SJCRH30 (cell line): ENCODE measurements at regions not wholly inside any gene's neighbourhood (a gene's known extent, or its start where the extent isn't known, plus 50 kb on each side); places are given as distances from the start of the nearest gene placed in this dataset.
"Not testable (repeated sequence)": the region's sequence is repeated elsewhere in the genome, so short reads cannot be mapped to it uniquely, and the experiment has no call there.

Experiments
- DNase-seq, 2 experiments: peaks; one replicate each; pipeline ENCODE4 v3.0.0-alpha.2; 2015 to 2020
- H3K27ac ChIP-seq: fragments of 250-450 bp; sonication (Bioruptor Pico); 2 replicates; pipeline ENCODE4 v1.5.1; 2020; ENCODE audit warnings: mild to moderate bottlenecking, moderate library complexity
- H3K27me3 ChIP-seq: fragments of 250-450 bp; sonication (Bioruptor Pico); 2 replicates; pipeline ENCODE4 v1.5.1; 2020; ENCODE audit warnings: mild to moderate bottlenecking, moderate library complexity
- H3K36me3 ChIP-seq: fragments of 250-450 bp; sonication (Bioruptor Pico); 2 replicates; pipeline ENCODE4 v1.5.1; 2020; ENCODE audit warnings: mild to moderate bottlenecking, moderate library complexity
- H3K4me1 ChIP-seq: fragments of 250-450 bp; sonication (Bioruptor Pico); 2 replicates; pipeline ENCODE4 v1.5.1; 2020; ENCODE audit warnings: mild to moderate bottlenecking, moderate library complexity
- H3K4me3 ChIP-seq: fragments of 250-450 bp; sonication (Bioruptor Pico); 2 replicates; pipeline ENCODE4 v1.5.1; 2020; ENCODE audit warnings: mild to moderate bottlenecking, moderate library complexity
- H3K9me3 ChIP-seq: fragments of 250-450 bp; sonication (Bioruptor Pico); replicated peaks from 2 replicates; pipeline ENCODE4 v1.5.1; 2020; ENCODE audit warnings: mild to moderate bottlenecking, moderate library complexity

DNA sequence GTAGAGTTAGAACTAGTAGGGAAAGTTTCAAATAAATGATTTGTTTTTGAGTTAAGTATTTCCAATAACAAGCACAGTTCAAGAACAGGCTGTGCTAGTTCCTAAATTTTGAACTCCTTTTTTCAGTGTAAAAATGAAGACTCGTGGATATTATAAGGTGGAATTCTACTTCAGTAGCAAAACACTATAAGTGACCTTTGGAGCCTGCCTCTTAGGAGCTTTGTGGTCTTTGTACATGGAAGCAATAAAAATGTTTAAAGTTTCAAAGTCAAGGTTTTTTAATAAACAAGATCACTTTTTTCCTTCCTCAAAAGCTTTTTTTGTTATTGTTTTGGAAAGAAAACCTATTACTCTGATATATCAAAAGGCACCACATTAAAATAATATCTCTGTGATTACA lies 292.4 kb upstream of the VWC2 start:
- no peak overlapping the region for H3K4me3 ChIP-seq
- H3K36me3 ChIP-seq: no peaks in the 10 kb centered on the region
- H3K27ac ChIP-seq: no peak overlapping the region
- H3K4me1 ChIP-seq: no peaks in the 10 kb centered on the region
- H3K27me3 ChIP-seq: no peaks in the 10 kb centered on the region; the same call in 1 of the 2 replicates
- no peak for DNase-seq
- no peaks in the 10 kb centered on the region for H3K9me3 ChIP-seq

DNA sequence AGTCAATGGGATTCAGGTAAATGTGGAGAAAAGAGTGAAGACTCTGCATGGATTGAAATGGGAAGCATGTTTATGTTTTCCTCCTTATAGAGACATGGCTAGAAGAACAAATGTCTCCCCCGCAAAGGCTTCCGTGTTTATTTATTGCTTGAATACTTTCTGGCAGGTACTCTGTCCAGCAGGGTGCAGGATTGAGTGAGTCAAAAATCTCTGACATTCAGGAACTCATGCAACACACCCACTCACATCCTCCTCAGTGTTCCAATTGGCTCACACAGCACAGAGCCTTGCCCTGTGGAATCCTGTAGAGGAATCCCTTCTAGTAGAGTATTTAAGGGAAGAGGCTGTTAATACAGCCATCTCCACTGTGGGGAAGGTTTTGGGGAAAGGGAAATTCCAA lies 290.3 kb upstream of the VWC2 start:
- Histone ChIP-seq H3K36me3 (no peaks in the 10 kb centered on the region), H3K27ac (no peak overlapping the region), H3K4me3 (no peak overlapping the region), H3K4me1 (no peaks in the 10 kb centered on the region), H3K27me3 (no peaks in the 10 kb centered on the region; the same call in 1 of the 2 replicates), H3K9me3 (no peaks in the 10 kb centered on the region)
- DNase-seq: peak in 1 of 2 experiments; percentile 5

DNA sequence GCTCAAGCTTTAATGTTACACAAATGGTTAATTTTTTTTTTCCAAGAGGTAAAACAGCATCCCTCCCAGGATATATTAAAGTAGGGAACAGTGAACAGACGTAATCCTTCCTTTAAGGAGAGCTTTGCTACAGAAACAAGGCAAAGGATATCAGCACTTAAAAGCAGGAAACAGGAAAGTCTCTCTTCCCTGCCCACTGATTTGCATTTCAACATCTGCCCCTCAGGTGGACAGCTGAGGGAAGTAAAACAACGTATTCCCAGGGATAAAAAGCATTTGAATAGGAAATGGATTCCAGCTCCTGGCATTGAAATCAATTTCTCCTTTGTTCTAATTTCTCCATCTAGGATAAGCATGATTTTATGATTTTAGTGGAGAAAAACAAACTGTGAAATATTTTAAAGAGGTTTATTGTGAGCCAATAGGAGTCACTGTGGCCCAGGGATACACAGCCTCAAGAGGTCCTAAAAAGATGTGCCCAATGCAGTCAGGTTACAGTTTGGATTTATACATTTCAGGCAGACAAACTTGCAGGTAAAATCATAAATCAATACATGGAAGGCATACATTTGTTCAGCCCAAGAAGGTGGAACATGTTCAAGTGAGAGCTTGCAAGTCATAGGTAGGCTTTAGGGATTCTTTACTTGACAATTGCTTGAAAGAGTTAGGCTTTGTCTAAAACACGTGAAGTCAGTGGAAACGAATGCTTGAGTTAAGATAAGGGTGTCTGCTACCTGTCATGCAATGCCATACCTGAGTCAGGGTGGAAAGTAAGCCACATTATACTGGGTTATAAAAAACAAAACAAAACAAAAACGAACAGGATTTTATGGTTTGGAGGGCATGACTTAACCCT lies 286.2 kb upstream of the VWC2 start:
- Histone ChIP-seq H3K9me3 (no peaks in the 10 kb centered on the region), H3K36me3 (no peaks in the 10 kb centered on the region), H3K4me1 (no peaks in the 10 kb centered on the region), H3K4me3 (no peak overlapping the region), H3K27ac (no peak overlapping the region), H3K27me3 (no peaks in the 10 kb centered on the region)
- DNase-seq: no peak

DNA sequence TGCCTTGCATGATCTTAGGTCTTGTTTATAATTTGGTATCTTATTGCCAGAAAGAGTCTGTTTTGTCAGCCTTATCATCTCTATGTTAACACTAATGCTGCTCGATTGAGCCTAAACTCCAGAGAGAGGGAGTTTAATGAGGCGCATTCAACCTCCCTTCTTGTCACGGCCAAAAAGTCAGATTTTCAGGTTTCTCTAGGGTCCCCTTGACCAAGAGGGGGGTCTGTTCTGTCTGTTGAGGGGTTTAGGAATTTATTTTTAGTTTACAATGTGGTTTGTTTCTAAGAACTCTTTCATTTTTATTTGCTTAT lies 285.7 kb upstream of the VWC2 start:
- Histone ChIP-seq H3K9me3 (no peaks in the 10 kb centered on the region), H3K27ac (no peak overlapping the region), H3K27me3 (no peaks in the 10 kb centered on the region), H3K36me3 (no peaks in the 10 kb centered on the region), H3K4me1 (no peaks in the 10 kb centered on the region), H3K4me3 (no peak overlapping the region)
- no peak for DNase-seq

DNA sequence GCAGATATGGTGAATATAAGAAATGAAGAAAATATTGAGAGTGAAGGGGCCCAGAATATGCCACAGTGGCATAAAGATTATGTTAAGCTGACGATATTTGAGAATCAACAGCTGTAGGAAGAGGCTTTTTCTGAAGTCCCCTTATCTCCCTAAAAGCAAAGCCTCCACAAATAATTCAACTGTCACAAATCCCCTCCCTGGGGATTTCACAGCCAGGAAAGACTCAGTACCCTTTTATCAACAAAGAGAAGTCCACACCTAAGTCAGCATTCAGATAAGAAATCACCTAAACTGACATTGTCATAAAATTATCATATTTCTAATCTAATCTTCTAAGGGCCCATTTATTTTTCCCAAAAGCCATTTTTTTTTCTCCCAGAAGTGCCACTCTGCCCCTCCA lies 284.9 kb upstream of the VWC2 start:
- H3K9me3 ChIP-seq: no peaks in the 10 kb centered on the region
- no peaks in the 10 kb centered on the region for H3K27me3 ChIP-seq
- no peaks in the 10 kb centered on the region for H3K4me1 ChIP-seq
- no peaks in the 10 kb centered on the region for H3K36me3 ChIP-seq
- no peak for DNase-seq
- H3K27ac ChIP-seq: no peak overlapping the region
- no peak overlapping the region for H3K4me3 ChIP-seq

DNA sequence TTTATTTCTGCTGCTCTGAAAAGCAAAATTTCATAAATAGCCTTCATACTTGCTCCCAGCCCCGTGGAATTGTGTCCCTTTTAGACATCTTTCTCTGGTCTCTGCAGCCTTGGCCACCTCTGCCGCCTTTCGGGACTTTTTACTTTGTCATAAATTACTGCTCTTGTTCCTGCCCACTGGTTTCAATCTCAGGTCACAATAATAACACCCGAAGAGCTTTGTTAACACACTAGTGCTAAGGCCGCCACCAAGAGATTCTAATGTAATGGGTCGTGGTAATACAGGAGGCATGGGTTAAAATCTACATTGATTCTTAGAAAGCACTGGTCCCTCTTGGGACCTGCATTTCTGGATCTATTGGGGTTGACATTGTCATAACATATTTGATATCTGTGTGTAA lies 276.0 kb upstream of the VWC2 start:
- no peaks in the 10 kb centered on the region for H3K36me3 ChIP-seq
- no peak overlapping the region for H3K27ac ChIP-seq
- H3K9me3 ChIP-seq: no peaks in the 10 kb centered on the region
- H3K27me3 ChIP-seq: peaks cover 5% of the 10 kb centered on the region; the same call in 1 of the 2 replicates
- no peaks in the 10 kb centered on the region for H3K4me1 ChIP-seq
- DNase-seq: no peak
- H3K4me3 ChIP-seq: no peak overlapping the region

DNA sequence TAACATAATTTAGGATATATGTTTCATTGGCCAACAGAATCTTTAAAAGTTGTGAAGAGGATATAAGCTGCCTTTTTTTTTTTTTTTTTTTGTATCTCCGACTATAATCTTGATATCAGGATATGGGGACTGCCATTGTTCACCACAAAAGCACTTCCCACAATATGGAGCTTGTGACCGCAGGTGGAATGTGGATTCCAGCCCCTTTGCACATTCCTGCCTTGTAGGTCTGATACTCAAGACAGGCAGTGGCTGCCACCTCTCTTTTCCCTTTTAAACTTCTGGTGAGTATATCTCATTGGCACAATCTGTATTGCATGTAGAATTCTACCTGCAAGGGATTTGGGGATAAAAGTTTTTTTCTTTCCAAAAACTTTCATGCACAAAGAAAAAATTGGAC lies 272.7 kb upstream of the VWC2 start:
- Histone ChIP-seq H3K4me3 (no peak overlapping the region), H3K27ac (no peak overlapping the region), H3K9me3 (no peaks in the 10 kb centered on the region), H3K36me3 (no peaks in the 10 kb centered on the region), H3K4me1 (no peaks in the 10 kb centered on the region), H3K27me3 (peaks cover 14% of the 10 kb centered on the region; the same call in 1 of the 2 replicates)
- no peak for DNase-seq

DNA sequence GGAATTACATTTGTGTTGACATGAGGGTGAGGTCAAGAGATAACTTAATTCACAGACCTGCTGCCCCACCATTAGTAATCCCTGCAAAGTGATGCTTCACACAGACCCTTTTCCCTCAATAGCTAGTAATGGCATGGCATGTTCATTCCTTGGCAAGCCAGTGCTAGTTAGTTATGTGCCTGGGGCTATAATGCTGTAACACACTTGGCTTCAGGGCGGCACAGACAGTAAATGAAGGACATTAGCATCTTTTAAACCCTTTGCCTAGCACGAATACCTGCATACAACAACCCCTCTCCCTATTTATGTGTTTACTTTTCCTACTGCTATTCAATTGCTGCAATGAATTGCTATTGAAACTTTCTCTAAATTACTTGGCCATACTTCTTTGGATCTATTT lies 266.2 kb upstream of the VWC2 start:
- H3K27ac ChIP-seq, H3K4me1 ChIP-seq, H3K27me3 ChIP-seq, DNase-seq, H3K4me3 ChIP-seq, H3K9me3 ChIP-seq, H3K36me3 ChIP-seq: not testable (repeated sequence)

DNA sequence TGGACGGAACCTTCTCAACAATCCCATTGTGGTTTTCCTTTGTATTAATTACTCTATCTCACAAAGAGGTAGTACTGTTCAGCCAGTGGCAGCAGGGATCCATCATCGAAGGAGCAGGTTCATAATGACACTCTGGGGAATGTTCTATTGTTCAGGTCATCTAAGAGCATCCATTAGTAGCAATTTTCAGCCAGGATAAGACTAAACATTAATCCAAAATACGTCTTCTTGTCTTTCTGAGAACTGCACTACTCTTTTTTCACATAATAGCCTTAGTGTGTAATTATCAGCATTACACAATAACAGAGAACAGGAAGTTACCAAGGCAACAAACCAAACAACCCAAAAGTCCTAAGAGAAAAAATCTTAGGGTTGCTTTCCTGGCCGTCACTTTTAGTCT lies 259.5 kb upstream of the VWC2 start:
- no peak for DNase-seq
- H3K27ac ChIP-seq: no peak overlapping the region

DNA sequence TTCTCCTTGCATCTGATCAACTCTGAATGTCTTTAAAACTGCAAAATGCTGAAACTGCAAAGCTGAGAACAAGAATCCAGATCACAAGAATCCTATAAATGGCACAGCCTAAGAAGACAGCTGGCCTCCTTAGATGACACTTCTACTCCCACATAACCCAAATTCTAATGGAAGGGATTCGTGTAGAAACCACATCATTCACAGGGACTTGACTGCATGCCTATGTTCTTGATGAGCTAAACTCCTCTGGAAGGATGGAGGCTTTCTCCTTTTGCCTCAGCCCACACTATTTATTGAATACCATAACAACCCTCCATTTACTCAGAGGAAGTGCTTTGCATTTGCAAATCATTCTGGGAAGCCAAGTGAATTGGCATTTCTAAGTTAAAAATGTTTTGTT lies 252.5 kb upstream of the VWC2 start:
- Histone ChIP-seq H3K4me3 (no peak overlapping the region), H3K36me3 (no peaks in the 10 kb centered on the region), H3K27me3 (0 out of 2 replicates have a peak, but pooled peaks cover 3% of the 10 kb centered on the region), H3K4me1 (no peaks in the 10 kb centered on the region), H3K27ac (no peak overlapping the region), H3K9me3 (no peaks in the 10 kb centered on the region)
- no peak for DNase-seq

More for the DNA sequence above, 259.5 kb upstream of the VWC2 start:
- Histone ChIP-seq H3K4me1 (no peaks in the 10 kb centered on the region), H3K9me3 (no peaks in the 10 kb centered on the region), H3K36me3 (no peaks in the 10 kb centered on the region), H3K4me3 (no peak overlapping the region), H3K27me3 (0 out of 2 replicates have a peak, but pooled peaks cover 2% of the 10 kb centered on the region)

DNA sequence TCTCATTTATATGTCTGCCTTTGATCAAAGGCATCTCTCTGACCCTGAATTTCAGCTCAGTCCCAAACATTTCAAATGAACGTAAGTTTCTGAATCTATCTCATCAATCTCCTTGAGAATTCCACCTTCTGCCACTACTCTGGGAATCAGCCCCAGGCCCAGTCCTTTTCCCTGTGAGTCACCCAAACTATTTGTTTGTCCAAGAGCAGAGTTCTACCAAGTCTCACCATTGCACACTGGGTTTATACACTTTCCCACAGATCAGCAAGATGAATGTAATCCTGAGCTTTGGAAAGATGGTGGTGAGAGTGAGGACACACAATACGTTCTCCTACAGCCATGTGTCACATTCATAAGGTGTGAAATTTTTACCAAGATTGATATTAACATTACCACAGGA lies 251.3 kb upstream of the VWC2 start:
- Histone ChIP-seq H3K4me3 (no peak overlapping the region), H3K36me3 (no peaks in the 10 kb centered on the region), H3K27me3 (0 out of 2 replicates have a peak, but pooled peaks cover 3% of the 10 kb centered on the region), H3K9me3 (no peaks in the 10 kb centered on the region), H3K27ac (no peak overlapping the region), H3K4me1 (no peaks in the 10 kb centered on the region)
- no peak for DNase-seq

DNA sequence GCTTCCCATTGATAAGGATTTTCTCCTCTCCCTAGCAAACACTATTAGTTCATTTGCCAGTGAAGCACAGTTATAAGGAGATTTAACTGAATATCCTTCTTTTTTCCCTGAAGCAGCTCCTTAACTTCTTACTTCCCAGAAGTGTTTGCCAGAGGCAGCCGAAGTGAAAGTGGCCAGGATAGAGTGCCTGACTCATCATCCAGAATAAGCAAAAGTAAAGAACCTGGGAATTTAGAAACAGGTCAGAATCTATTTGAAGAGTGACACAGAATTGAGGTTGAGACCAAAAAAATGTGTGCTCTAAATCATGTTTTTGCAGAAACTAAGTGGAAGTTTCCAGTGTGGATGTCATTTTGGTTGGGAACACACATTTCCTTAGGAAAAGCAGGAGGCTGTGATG lies 249.6 kb upstream of the VWC2 start:
- peaks cover 6% of the 10 kb centered on the region; the same call in 1 of the 2 replicates for H3K27me3 ChIP-seq
- no peaks in the 10 kb centered on the region for H3K4me1 ChIP-seq
- H3K4me3 ChIP-seq: no peak overlapping the region
- no peaks in the 10 kb centered on the region for H3K9me3 ChIP-seq
- no peaks in the 10 kb centered on the region for H3K36me3 ChIP-seq
- H3K27ac ChIP-seq: no peak overlapping the region
- no peak for DNase-seq

DNA sequence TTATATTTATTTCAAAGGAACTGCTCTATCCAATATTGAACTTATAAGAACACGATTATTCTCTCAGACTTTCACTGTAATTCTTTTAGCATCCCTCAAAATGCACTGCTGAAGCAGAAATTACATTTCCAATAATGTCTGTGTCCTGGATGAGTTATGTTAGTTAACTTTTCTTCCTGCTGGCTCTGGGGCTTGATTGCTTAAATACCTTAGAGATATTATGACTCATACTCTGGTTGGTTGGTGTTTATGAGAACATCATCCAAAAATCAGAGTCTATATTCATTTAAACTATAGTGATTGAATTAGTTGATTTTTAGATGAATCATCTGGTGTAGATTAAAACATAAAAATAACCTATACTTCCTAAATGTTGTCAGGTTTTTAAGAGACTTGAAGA lies 246.3 kb upstream of the VWC2 start:
- no peaks in the 10 kb centered on the region for H3K36me3 ChIP-seq
- no peaks in the 10 kb centered on the region for H3K4me1 ChIP-seq

DNA sequence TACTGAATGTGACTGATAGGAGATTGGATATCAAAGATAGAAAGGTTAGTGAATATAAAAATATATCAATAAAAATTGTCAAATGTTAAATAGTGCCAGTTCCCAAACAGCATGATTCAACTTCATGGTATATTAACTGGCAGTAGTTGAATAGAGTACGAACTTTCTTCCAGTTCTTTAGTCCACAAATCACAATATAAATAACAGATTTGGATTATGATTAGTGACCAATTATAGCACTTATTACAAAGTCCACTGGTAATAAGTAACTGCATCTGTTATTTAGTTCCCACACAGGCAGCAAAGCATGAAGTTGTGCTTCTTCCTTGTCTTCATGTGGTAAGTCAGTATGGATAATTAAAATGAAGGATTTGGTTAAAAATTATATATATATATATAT lies 243.0 kb upstream of the VWC2 start:
- DNase-seq: no peak
- Histone ChIP-seq H3K36me3 (no peaks in the 10 kb centered on the region), H3K4me3 (no peak overlapping the region), H3K27me3 (peaks cover 8% of the 10 kb centered on the region; the same call in 1 of the 2 replicates), H3K4me1 (no peaks in the 10 kb centered on the region), H3K9me3 (no peaks in the 10 kb centered on the region), H3K27ac (no peak overlapping the region)

More for the DNA sequence above, 246.3 kb upstream of the VWC2 start:
- H3K9me3 ChIP-seq: no peaks in the 10 kb centered on the region
- no peak overlapping the region for H3K4me3 ChIP-seq
- no peak for DNase-seq
- H3K27me3 ChIP-seq: peaks cover 4% of the 10 kb centered on the region; the same call in 1 of the 2 replicates
- H3K27ac ChIP-seq: no peak overlapping the region

DNA sequence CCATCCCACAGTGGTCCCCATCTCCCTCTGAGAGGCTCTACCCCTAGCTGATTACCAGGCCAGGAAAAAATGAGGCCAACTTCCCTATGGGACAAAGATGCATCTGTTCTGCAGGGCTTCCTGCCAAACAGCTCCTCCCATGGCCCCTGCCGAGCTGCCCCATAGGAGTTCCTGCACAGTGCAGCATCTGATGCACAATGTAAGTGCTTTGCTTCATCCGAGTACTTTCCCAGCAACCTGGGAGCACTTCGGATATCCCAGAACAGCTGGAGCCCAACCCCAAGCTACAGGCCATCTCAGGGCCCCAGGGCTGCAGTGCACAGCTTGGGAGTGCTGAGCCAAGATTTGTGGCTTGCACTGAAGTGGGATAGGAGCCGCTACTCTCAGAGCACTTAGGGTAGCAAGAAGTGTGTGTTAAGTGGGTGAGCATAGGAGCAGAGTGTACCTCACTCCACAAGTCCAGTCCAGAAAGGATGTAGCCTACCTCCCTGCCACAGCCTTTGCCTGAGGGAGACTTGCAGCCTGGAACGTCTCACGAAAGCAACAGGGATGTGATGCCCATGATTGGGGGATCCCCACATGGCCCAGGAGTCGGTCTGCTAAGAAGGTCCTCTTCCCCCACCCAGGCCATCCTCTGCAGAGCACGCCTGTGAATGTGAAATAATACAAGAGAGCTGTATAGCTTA lies 209.6 kb upstream of the VWC2 start:
- Histone ChIP-seq H3K27me3 (no peaks in the 10 kb centered on the region), H3K36me3 (no peaks in the 10 kb centered on the region), H3K27ac (no peak overlapping the region), H3K9me3 (no peaks in the 10 kb centered on the region), H3K4me1 (no peaks in the 10 kb centered on the region), H3K4me3 (no peak overlapping the region)
- DNase-seq: peak in 1 of 2 experiments; percentile 22

DNA sequence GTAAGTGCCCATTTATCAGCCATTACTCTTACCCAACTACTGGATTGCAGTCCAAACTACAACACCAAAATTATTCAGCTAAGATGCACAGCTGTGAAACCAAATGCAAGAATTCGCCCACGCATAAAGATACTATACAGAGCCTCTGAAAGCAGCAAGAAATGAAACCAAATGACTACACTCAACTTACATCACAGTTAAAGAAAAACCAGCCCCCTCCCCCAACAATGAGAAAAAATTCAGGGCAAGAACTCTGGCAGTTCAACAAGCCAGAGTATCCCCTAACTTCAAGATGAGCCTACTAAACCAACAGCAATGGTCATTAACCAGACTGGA lies 209.1 kb upstream of the VWC2 start:
- no peaks in the 10 kb centered on the region for H3K4me1 ChIP-seq
- no peak for DNase-seq

More for the DNA sequence above, 209.1 kb upstream of the VWC2 start:
- Histone ChIP-seq H3K27me3 (no peaks in the 10 kb centered on the region), H3K4me3 (no peak overlapping the region), H3K36me3 (no peaks in the 10 kb centered on the region), H3K9me3 (no peaks in the 10 kb centered on the region), H3K27ac (no peak overlapping the region)
